IMR-90 (cell line): ENCODE measurements at regions not wholly inside any gene's neighbourhood (a gene's known extent, or its start where the extent isn't known, plus 50 kb on each side); places are given as distances from the start of the nearest gene placed in this dataset.

Source experiments
- BHLHE40 ChIP-seq: fragments of 150-350 bp; IDR thresholded peaks from 2 replicates; pipeline ENCODE4 v1.6.1; 2016; ENCODE audit warnings: mild to moderate bottlenecking, low read depth, low read length
- CEBPB ChIP-seq: IDR thresholded peaks from 2 replicates; pipeline ENCODE4 v1.6.1; 2012; ENCODE audit warnings: low read depth, low read length, improper control_type of control experiment
- ELK1 ChIP-seq: fragments of 150-350 bp; IDR thresholded peaks from 2 replicates; pipeline ENCODE4 v1.6.1; 2016; ENCODE audit warnings: low read depth, mild to moderate bottlenecking, low read length, moderate library complexity, borderline replicate concordance
- FOS ChIP-seq: fragments of 150-350 bp; IDR thresholded peaks from 2 replicates; pipeline ENCODE4 v1.6.1; 2016; ENCODE audit warnings: low read depth, low read length
- MAZ ChIP-seq: IDR thresholded peaks from 2 replicates; pipeline ENCODE4 v1.6.1; 2012; ENCODE audit warnings: low read depth, mild to moderate bottlenecking, low read length, improper control_type of control experiment, moderate library complexity, borderline replicate concordance
- MXI1 ChIP-seq: IDR thresholded peaks from 2 replicates; pipeline ENCODE4 v1.6.1; 2012; ENCODE audit warnings: low read depth, mild to moderate bottlenecking, low read length, moderate library complexity, borderline replicate concordance
- NFE2L2 ChIP-seq: fragments of 150-350 bp; IDR thresholded peaks from 2 replicates; pipeline ENCODE4 v1.6.1; 2016; ENCODE audit warnings: low read depth, mild to moderate bottlenecking, low read length
- POLR2A ChIP-seq: IDR thresholded peaks from 2 replicates; pipeline ENCODE4 v1.6.1; 2012; ENCODE audit warnings: mild to moderate bottlenecking, low read depth, low read length
- RAD21 ChIP-seq: IDR thresholded peaks from 2 replicates; pipeline ENCODE4 v1.6.1; 2012; ENCODE audit warnings: low read length, improper control_type of control experiment
- RFX5 ChIP-seq: IDR thresholded peaks from 2 replicates; pipeline ENCODE4 v1.8.0; 2012; ENCODE audit warnings: low read depth, mild to moderate bottlenecking, low read length, moderate library complexity
- SMC3 ChIP-seq: fragments of 150-350 bp; IDR thresholded peaks from 2 replicates; pipeline ENCODE4 v1.6.1; 2016; ENCODE audit warnings: low read depth, mild to moderate bottlenecking, antibody characterized with exemption, low read length, moderate library complexity
- USF2 ChIP-seq: fragments of 150-350 bp; IDR thresholded peaks from 2 replicates; pipeline ENCODE4 v1.6.1; 2017; ENCODE audit warnings: mild to moderate bottlenecking, antibody characterized with exemption, low read length, low read depth
- TF ChIP-seq, protein P1 (sequence below): conservative IDR thresholded peaks from 2 replicates; pipeline ENCODE4 v1.5.1; 2012; ENCODE audit warnings: mild to moderate bottlenecking, low read depth, low read length, improper control_type of control experiment

DNA sequence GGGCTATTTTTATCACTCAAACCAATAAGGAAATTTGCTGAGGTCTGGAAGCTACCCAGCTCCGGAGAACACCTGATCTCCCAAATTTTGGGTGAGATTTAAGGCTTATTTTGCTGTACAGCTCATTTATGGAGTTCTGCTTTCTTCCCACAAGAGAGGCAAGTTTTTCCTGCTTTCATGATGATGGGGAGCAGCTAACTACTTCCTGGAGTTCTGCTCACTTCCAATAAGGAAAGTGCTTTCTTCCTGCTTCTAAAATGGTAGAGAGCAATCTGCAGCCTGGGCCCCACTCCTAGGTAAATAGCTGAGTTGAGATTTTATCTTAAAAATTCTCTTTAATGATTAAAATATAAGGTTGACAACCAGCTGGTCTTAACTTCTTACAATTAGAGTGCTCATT is 606.0 kb upstream of the HTR2C start:
- no peak for TF ChIP-seq USF2
- TF ChIP-seq POLR2A: no peak
- TF ChIP-seq RFX5: no peak
- TF ChIP-seq, protein P1, sequence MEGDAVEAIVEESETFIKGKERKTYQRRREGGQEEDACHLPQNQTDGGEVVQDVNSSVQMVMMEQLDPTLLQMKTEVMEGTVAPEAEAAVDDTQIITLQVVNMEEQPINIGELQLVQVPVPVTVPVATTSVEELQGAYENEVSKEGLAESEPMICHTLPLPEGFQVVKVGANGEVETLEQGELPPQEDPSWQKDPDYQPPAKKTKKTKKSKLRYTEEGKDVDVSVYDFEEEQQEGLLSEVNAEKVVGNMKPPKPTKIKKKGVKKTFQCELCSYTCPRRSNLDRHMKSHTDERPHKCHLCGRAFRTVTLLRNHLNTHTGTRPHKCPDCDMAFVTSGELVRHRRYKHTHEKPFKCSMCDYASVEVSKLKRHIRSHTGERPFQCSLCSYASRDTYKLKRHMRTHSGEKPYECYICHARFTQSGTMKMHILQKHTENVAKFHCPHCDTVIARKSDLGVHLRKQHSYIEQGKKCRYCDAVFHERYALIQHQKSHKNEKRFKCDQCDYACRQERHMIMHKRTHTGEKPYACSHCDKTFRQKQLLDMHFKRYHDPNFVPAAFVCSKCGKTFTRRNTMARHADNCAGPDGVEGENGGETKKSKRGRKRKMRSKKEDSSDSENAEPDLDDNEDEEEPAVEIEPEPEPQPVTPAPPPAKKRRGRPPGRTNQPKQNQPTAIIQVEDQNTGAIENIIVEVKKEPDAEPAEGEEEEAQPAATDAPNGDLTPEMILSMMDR: no peak
- no peak for TF ChIP-seq CEBPB
- TF ChIP-seq FOS: no peak
- TF ChIP-seq MXI1: no peak
- no peak for TF ChIP-seq NFE2L2
- no peak for TF ChIP-seq ELK1
- no peak for TF ChIP-seq SMC3
- no peak for TF ChIP-seq MAZ
- TF ChIP-seq BHLHE40: no peak
- no peak for TF ChIP-seq RAD21
